Stimulated activated CD8-positive, alpha-beta memory T cell treated with anti-CD3 and anti-CD28 coated beads, Interleukin-15, amount 100 ng/mL, for 24 hours (primary cell): ENCODE measurements at regions not wholly inside any gene's neighbourhood (a gene's known extent, or its start where the extent isn't known, plus 50 kb on each side); places are given as distances from the start of the nearest gene placed in this dataset.

Source experiments
- DNase-seq: peaks from one replicate; pipeline ENCODE4 v3.0.0-alpha.2; 2020; ENCODE audit warnings: low read depth

DNA sequence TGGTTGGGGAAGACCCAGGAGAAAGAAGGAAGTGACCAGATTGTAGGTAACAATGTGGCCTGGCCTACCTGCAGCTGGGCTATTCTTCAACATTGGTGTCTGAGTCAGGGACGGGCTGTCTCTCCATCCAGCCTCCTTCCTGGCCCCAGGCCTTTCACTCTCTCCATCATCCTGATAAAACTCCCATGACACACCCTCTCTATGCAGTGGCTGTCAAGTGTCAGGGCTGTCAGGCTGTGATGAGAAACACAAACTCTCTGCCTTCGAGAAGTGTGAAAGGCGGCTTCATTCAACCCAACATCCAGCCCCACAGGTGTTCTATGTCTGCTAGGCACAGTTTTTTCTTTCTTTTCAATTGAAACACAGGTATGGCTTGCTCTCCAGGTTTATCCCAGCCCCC, 153.3 kb upstream of the VSTM2B start:
- no peak for DNase-seq

DNA sequence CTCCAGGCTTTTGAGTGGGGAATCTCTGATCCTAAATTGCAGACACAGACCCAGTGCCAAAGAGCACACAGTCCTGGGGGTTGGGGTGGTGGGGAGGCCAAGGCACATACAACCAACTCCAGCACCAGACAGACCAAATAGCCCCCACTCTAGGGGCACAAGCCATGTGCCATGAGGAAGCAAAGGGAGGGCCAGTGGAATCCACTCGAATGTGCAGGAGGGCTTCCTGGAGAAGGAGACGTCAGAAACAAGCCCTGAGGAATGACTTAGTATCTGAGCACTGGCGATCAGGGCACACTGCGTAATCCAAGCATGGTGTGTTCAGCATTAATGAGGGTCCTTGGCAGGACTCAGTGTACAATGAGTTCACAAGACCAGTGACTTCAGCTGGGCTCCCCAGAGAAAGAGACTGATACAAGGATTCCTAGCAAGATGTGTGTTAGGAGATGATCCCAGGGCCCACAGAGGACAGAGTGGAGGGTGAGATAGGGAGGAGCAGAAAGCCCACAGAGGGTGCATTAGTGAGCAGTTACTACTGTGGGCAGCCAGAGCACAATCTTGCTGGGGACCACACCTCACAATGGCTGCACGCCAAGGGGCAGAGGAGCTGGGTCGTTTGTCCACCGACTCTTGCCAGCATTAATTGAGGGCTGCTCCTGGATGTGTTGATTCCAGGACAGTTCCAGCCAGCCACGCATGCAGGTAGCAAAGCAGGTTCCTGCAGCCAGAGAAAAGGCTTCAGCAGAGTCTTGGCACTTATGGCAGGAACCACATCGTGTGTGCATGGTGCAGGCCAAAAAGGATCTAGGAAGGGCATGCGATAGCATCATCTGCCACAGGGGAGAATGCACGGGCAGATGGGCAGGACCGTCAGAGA, 152.6 kb upstream of the VSTM2B start:
- DNase-seq: no peak

GRCh38 chr19:29375429-29376119, 150.2 kb upstream of the VSTM2B start:
- no peak for DNase-seq

DNA sequence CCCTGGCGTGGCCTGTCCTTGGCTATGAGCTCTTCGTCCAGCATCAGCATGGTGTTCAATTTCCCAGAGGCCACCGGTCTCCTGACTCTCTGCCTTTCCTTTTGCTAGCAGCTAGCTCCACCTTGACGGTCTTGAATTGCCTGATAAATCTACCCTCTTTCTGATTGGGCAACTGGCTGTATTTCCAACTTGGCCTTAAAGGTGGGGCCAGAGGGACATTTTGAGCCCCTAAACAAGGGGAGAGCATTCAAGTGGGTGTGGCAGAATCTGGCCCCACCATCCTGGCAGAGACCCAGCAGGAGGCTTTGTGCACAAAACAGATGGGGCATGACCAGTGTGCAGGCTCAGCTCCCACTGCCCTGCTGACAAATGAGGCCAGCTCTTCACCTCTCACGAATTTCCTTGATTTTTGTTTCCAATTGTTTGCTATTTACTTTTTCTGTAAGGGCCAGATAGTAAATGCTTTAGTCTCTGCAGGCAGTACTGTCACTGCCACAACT, 148.9 kb upstream of the VSTM2B start:
- DNase-seq: no peak

DNA sequence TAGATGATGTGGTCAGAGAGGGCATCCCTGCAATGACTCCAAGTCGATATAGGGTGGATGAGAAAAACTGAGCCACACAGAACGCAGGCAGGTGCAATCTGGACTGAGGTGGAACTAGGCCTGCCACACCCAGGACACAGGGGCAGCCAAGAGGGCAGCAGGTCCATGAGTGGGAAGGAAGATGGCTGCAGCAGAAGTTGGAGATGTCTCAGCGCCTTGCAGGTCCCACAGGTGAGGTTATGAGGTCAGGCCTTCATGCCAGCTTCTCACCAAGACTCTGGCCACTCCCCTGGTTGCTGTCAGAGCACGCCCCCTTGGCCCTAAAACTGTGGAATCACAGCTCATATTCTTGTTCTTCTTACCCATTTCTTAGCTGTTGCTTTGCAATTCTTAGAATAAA, 147.7 kb upstream of the VSTM2B start:
- DNase-seq: no peak

DNA sequence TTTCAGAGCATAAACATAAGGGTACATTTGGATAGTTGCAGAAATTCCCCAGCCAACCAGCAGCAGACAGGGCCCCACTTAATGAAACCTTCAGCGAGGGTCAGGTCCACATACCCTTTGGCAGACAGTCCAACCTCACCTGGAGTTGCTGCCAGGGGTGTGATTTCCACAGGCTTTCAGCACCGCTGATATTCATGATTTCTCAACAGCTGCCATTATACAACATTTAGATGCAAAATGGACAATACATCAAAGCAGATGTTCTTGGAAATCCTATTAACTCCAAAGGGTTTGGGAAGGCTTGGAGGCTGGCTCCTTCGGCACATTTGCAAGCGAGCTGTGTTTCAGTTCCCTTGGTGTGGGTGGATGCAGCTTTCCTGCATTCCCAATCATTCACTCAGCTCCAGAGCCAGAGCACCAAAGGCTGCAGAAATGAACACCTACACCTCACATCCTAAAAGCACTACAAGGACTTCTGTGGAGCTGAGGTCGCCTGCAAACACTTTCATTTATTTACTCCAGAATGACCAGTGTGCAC, 147.2 kb upstream of the VSTM2B start:
- no peak for DNase-seq

DNA sequence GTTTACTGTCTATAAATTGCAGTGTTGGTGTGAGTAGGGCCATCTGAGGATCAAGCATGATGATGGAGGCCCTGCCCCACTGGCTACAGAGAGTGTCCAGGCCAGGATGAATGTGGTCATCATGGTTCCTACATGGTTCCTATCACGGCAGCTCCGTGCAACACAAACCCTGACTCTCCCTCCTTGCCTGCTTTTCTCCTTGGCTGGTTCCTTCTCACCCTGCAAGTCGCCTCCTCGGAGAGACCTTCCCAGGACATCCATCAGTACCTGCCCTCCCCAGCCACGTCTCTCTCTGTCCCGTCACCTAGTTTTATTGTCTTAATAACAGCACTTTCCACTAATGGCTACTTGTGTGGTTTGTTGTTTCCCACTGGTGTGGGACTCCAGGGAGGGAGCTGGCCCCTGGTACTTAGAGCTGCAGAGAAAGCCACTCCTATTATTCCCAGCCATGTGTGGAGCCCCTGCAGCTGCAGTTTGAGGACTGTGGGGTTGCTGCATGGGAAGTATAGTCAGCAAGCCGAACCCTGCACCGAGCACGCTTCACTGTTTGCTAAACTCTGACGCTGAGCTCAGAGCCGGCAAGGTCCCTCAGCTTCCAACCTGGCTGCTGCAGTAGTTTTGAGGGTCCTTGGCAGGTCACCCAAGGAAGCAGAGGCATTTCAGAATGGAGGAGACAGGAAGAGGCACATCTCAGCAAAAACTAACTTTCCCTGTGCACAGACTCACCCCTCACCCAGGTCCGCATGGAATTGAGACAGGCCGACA, 146.4 kb upstream of the VSTM2B start:
- no peak for DNase-seq

- no peak for DNase-seq
These were observed 145.2 kb upstream of the VSTM2B start for GRCh38 chr19:29380581-29380980.

DNA sequence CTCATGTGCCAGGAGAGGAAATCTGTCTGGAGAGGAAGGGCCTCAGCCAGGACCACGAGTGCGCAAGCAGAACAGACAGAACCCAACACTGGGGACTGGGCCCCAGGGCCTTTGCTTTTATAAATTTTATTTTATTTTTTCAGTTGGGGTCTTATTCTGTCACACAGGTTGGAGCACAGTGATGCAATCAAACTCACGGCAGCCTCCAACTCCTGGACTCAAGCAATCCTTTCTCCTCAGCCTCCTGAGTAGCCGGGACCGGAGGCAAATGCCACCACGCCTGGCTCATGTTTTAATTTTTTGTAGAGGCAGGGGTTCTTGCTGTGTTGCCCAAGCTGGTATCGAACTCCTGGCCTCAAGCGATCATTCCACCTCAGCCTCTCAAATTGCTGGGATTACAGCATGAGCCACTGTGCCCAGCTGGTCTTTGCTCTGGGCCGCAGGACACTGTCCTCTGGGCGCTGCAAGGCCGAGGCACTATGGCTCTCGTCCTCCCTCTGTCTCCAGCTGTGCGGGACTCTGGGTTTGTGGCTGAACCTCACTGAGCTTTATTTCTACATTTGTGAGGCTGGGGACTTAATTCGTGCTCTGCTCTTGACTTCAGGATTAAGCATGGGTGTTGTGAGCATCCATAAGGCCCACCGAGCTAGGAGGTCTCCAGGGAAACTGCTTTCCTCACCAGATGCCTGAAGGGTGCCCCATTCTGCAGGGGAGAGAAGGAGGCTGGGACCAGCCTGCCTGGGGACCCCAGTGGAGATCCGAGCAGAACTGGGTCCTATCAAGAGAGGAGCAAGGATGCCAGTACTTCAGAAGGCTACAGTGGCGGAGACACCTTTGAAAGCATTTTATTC, 144.2 kb upstream of the VSTM2B start:
- no peak for DNase-seq

- DNase-seq: no peak
These were observed 142.1 kb upstream of the VSTM2B start for GRCh38 chr19:29383696-29384095.

DNA sequence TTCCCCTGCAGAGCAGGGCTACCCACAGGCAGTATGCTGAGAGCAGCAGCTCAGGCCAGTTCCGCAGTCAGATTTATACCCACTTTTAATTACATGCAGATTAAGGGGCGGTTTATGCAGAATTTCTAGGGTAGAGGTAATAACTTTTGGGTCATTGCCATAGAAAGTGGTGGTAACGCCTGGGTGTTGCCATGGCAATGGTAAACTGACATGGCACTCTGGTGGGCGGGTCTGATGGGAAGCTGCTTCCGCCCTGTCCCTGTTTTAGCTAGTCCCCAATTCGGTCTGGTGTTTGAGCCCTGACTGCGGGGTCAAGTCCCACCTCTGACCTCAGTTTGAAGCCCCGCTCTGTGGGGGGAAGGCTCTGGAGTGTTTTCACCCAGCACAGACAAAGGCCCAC, 141.1 kb upstream of the VSTM2B start:
- no peak for DNase-seq

- DNase-seq: no peak
These were observed 140.5 kb upstream of the VSTM2B start for GRCh38 chr19:29385191-29385795.

GRCh38 chr19:29386970-29387369, 138.8 kb upstream of the VSTM2B start:
- DNase-seq: no peak

DNA sequence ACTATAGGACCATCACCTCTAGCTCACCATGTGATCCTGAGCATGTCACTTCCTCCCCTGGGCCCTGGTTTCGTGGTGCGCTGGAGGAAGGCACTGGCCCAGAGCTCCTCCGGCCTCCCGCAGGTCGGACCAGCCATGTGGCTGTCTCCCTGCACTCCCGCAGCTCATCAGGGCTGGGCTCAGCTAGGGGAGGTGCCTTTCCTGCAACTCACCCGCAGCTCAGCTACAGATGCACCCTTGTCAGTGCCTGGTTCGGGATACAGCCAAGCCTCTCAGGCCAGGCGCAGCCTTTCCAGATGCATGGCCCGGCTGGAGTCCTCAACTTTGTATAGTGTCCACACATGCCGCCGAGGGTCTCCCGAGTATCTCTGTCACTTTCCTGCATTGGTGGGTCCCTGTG, 138.2 kb upstream of the VSTM2B start:
- DNase-seq: no peak

DNA sequence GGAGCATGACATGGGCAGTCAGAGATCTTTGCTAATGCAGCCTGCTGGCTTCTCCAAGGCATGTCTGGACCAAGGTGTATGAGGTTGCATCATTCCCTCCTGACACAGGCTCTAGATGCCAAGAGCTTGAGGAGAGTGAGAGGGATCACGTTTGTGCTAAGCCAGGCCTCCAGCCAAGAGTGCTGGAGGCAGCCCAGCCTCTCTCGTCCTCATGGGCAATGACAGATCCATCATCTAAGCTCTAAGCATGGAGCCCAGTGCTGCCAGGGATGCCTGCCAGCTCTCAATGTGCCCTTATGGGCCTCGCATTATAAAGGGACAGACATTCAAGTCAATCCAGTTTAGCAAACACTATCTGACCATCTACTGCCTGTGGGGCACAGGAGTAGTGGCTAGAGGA, 136.3 kb upstream of the VSTM2B start:
- no peak for DNase-seq

DNA sequence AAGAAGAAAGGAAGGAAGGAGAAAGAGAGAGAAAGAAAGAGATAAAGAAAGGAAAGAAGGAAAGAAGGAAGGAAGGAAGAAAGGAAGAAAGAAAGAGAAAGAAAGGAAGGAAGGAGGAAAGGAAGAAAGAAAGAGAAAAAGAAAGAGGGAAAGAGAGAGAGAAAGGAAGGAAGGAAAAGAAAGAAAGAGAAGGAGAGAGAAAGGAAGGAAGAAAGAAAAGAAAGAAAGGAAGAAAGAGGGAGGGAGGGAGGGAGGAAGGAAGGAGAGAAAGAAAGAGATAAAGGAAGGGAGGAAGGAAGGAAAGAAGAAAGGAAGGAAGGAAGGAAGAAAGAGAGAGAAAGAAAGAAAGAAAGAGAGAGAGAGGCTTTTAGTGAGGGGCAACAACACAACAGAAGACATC, 135.1 kb upstream of the VSTM2B start:
- DNase-seq: no peak

DNA sequence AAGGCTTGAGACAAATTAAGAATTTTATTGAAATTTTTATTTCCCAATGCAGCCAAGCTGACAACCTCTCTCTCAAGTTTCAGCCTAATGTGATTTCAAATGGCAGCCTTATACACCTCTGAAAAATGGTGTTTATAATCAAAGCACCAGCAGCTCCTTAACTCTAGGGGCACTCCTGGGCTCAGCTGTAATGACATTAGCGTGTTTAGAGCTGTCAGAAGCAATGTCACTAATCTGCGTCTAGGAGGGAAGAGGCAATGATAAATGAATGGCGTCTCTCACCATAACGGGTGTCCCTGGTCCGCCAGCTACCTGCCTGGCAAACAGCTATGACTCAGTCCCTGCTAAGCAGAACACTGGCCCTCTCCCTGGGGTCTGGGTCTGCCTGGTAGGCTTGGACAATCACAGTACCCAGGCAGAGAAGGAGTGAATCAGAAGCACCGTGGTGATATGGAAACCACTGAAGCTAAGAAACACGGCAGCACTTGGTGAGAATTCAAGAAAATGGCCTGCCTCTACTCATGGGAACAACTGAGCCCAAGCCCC, 131.8 kb upstream of the VSTM2B start:
- DNase-seq: no peak

DNA sequence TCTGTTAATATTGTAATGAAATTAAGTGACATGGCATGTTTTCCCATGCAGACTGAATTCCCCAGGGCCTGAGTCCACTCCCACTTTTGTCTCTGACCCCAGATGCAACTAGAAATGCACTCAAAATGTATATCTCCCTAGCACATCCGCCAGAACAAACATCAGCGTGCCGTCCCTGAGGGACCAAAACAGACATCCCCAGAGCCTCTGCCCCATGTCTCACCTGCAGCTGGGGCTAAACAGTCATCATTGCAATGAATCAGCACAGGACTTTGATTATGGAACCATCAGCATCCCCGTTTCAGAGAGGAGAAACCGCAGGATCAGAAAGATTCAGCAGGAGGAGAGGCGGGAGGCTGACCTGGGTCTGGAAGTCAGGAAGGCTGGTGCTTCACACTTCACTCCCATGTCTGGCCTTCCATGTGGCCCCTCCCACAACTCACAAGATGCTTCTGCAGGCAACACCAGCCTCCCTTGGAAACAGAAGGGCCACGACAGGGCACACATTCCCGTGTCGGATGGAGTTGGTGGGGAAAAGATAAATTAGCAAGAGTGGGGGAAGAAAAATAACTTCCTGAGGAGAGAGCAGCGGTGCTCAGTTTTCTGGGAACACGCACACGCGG, 130.6 kb upstream of the VSTM2B start:
- DNase-seq: no peak

GRCh38 chr19:29395734-29396414, 129.9 kb upstream of the VSTM2B start:
- no peak for DNase-seq

- no peak for DNase-seq
These were observed 128.9 kb upstream of the VSTM2B start for GRCh38 chr19:29396925-29397324.
